ENCODE measurements at regions not wholly inside any gene's neighbourhood (a gene's known extent, or its start where the extent isn't known, plus 50 kb on each side); places are given as distances from the start of the nearest gene placed in this dataset.

- no peak for TF ChIP-seq USF1 (IDR thresholded peaks at IDR 0.05; ENCODE audit: borderline replicate concordance, low read depth)
These were observed 96.4 kb upstream of the EPHA7 start (continued) for GRCh38 chr6:93515736-93516135.

GRCh38 chr6:93498713-93499112 lies 79.4 kb upstream of the EPHA7 start:
- TF ChIP-seq RXRA (IDR thresholded peaks at IDR 0.05; ENCODE audit: borderline replicate concordance, low read depth) = no peak
- TF ChIP-seq SIN3A (IDR thresholded peaks at IDR 0.05; ENCODE audit: borderline replicate concordance, low read depth, low read length) = no peak
- TF ChIP-seq NRF1 (IDR thresholded peaks at IDR 0.05; ENCODE audit: low read depth, low read length) = no peak
- no peak for TF ChIP-seq FOXM1 (IDR thresholded peaks at IDR 0.05; ENCODE audit: low read depth)
- TF ChIP-seq NFIC (IDR thresholded peaks at IDR 0.05; ENCODE audit: borderline replicate concordance) = no peak
- no peak for TF ChIP-seq JUND (IDR thresholded peaks at IDR 0.05)
- no peak for TF ChIP-seq MXI1 (IDR thresholded peaks at IDR 0.05; ENCODE audit: low read depth, low read length)
- no peak for TF ChIP-seq USF2 (IDR thresholded peaks at IDR 0.05; ENCODE audit: borderline replicate concordance, low read depth, low read length)
- no peak for TF ChIP-seq GABPA (IDR thresholded peaks at IDR 0.05; ENCODE audit: low read depth)
- TF ChIP-seq FOXJ3 (CRISPR knock-in tag; IDR thresholded peaks at IDR 0.05) = no peak
- TF ChIP-seq POLR2AphosphoS5 (IDR thresholded peaks at IDR 0.05; ENCODE audit: low read depth, low read length) = no peak
- TF ChIP-seq EZH2phosphoT487 (IDR thresholded peaks at IDR 0.05; ENCODE audit: borderline replicate concordance, low read depth) = no peak
- no peak for TF ChIP-seq RFX5 (IDR thresholded peaks at IDR 0.05; ENCODE audit: low read length)
- no peak for TF ChIP-seq CHD2 (IDR thresholded peaks at IDR 0.05; ENCODE audit: low read length, partially characterized antibody)
- TF ChIP-seq MAX (IDR thresholded peaks at IDR 0.05; ENCODE audit: low read depth) = no peak
- TF ChIP-seq REST (IDR thresholded peaks at IDR 0.05; ENCODE audit: low read depth, low read length) = no peak
- TF ChIP-seq ZBTB33 (IDR thresholded peaks at IDR 0.05; ENCODE audit: borderline replicate concordance, low read depth) = no peak
- Histone ChIP-seq H3K9me2 (no peaks in the 10 kb centered on the region), H3K27ac (ENCODE audit: low read depth in 2 of 2, low read length in 1 of 2) (no peak overlapping the region), H3K27me3 (ENCODE audit: insufficient read depth) (no peaks in the 10 kb centered on the region), H3K36me3 (replicated peaks in 1 of 2; ENCODE audit: control insufficient read depth in 1 of 2, insufficient read depth in 2 of 2, low read length in 1 of 2) (no peaks in the 10 kb centered on the region), H4K20me1 (ENCODE audit: insufficient read depth) (no peaks in the 10 kb centered on the region), H3K79me2 (ENCODE audit: insufficient read depth) (no peaks in the 10 kb centered on the region), H3F3A (replicated peaks; ENCODE audit: insufficient read depth) (no peaks in the 10 kb centered on the region), H3K9ac (no peak overlapping the region), H3K4me2 (no peak overlapping the region), H3K4me1 (ENCODE audit: control insufficient read depth in 1 of 2, insufficient read depth in 2 of 2, low read depth in 1 of 2, low read length in 1 of 2) (no peaks in the 10 kb centered on the region), H3K4me3 (ENCODE audit: low read depth in 2 of 2, low read length in 1 of 2) (no peak overlapping the region), H2AFZ (ENCODE audit: low read depth) (no peak overlapping the region), H3K9me3 (no peaks in the 10 kb centered on the region)
- no peak for DNase-seq
- CTCF ChIA-PET = no interaction called here
- WGBS (ENCODE audit: low lambda C conversion rate) = 15% methylated on average over 4 of the region's 4 CpGs
- POLR2A ChIA-PET = no interaction called here

Data from SK-N-SH (cell line).